HG02973 (cell line): ENCODE measurements at regions not wholly inside any gene's neighbourhood (a gene's known extent, or its start where the extent isn't known, plus 50 kb on each side); places are given as distances from the start of the nearest gene placed in this dataset.

ENCODE experiments used
- ATAC-seq: cut with Tn5 transposase; IDR thresholded peaks from one replicate; pipeline ENCODE4 v1.9.1; 2021; ENCODE audit warnings: moderate library complexity; ENCODE audit not compliant: unreplicated experiment

GRCh38 chr12:84607170-84607819, 305.3 kb downstream of the SLC6A15 start:
- no peak for ATAC-seq

DNA sequence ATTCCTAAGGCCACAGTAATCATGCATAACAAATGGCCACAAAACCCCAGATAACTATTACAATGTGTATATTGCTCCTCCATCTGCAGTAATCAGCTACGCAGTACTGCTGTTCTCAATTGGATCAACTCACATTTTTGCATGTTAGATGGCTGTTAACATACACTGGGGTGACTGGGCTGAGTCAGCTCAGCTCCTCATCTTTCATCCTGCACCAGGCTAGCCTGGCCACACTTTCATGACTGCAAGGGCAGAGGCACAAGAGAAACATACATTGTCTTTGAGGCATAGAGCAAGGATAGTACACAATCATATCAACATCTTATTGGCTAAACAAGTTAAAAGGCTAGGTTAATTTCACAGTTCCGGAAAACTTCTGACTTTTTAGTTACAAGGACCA, 306.6 kb downstream of the SLC6A15 start:
- ATAC-seq: no peak

DNA sequence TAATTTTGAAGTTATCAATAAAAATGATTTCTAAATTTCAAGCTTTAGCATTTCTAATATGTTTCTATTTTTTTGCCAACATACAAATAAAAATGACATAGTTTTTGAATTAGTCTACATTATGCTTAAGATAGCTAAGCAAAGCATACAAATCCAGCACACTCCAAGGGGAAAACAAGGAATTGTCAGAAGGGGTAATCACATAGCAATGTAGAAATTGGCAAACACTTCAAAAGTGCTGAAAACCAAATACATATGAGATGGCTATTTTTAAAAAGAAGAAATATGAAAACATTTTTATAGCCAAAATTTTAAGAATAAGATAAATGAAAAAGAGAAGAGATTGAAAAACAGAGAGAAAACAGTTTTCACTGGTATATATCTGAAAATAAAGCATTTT, 308.0 kb downstream of the SLC6A15 start:
- ATAC-seq: no peak

- ATAC-seq: no peak
Measured at GRCh38 chr12:84603484-84604248, 308.9 kb downstream of the SLC6A15 start.

DNA sequence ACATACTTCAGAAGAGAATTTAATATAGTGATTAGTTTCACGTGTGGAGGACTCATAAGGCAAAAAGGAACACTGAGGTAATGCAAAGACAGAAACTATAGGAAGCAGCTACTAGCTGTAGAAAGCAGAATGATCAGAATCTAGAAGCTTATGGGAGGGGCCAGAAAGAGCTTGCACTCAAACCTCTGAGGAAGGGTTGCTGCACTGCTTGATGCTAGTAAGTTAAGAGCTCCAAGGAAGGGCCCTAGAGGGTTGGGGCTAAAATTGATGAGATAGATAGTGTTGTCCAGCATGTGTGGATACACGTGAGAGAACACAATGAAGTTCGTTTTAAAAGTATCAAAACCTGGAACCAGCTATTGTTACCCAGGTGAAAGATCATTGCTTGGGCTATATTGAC, 311.1 kb downstream of the SLC6A15 start:
- no peak for ATAC-seq

GRCh38 chr12:84599539-84599938, 313.1 kb downstream of the SLC6A15 start:
- no peak for ATAC-seq

- no peak for ATAC-seq
Measured at GRCh38 chr12:84596266-84596665, 316.3 kb downstream of the SLC6A15 start.

- ATAC-seq: no peak
Measured at GRCh38 chr12:84594157-84594556, 318.4 kb downstream of the SLC6A15 start.

- no peak for ATAC-seq
Measured at GRCh38 chr12:84585776-84586395, 326.7 kb downstream of the SLC6A15 start.

DNA sequence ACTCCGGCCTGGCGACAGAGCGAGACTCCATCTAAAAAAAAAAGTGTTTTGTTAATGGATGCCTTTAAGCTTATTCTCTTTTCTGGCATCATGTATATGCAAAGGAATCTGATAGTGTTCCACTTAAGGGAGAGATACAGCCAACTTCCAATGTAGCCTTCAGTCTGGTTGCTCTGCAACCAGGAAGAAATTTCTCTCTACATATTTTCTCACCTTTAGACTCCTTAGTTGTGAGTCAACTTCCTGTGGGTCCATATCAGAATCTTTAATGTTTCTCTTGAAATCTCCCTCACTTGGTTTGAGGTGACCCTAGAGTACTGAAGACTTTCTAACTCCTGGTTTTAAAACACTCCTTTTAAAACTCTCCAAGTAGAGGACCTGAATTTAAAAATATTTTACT, 340.4 kb downstream of the SLC6A15 start:
- ATAC-seq: no peak

- ATAC-seq: no peak
Measured at GRCh38 chr12:84562331-84562730, 350.3 kb downstream of the SLC6A15 start.

DNA sequence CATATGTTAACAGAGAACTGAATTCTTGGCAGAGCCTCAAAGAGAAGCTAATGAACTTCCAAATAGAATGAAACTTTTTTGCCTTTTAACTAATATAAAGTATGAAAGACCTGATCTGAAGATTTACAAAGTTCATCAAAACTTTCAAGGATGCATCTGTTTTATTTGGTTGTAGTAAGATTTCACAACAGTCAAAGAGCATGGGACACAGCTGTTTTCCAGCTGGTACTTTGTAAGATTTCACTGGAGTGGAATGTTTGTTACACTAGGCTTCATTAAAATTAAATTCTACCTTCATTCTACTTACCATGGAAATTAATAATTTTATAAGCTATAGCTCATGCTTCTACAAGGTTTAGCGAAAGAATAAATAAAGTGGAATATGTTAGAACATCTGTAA, 351.2 kb downstream of the SLC6A15 start:
- no peak for ATAC-seq

- ATAC-seq: no peak
Measured at GRCh38 chr12:84554199-84554723, 358.3 kb downstream of the SLC6A15 start.

GRCh38 chr12:84553331-84554117, 359.1 kb downstream of the SLC6A15 start:
- ATAC-seq: no peak

GRCh38 chr12:84551373-84551772, 361.2 kb downstream of the SLC6A15 start:
- ATAC-seq: no peak

DNA sequence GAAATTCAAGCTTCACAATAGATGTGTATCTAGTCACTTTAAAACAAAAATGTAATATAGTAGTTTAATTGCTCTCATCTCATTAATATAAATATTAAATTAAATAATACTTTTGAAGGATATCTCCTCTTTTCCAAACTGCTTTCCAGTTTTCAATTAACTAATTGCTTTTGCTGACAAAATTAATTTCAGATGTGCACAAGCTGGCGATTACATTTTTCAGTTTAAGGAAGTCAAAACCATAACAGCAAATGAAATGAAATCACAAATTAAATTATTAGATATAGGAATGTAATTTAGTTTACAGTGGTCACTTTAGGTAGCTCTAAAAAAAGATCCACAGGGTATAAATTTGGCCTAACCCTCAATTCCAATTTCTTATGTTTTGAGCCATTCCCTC, 362.1 kb downstream of the SLC6A15 start:
- ATAC-seq: no peak

DNA sequence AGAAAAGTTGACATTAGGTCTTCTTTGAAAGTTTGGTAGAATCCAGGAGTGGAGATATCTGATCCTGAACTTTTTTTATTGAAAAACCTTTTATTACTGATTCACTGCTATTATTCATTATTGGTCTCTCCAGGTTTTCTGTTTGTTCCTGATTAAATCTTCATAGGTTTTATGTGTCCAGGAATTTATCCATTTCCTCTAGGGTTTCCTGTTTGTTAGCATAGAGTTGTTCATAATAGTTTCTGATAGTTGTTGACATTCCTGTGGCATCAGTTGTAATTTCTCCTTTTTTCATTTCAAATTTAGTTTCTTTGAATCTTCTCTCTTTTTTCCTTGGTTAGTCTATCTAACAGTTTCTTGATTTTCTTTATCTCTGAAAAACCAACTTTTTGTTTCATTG, 370.3 kb downstream of the SLC6A15 start:
- no peak for ATAC-seq

- ATAC-seq: no peak
Measured at GRCh38 chr12:84537666-84538065, 374.9 kb downstream of the SLC6A15 start.

- no peak for ATAC-seq
Measured at GRCh38 chr12:84512751-84513150, 399.8 kb downstream of the SLC6A15 start.

- ATAC-seq: peak; percentile 1
Measured at GRCh38 chr12:84508851-84509260, 403.7 kb downstream of the SLC6A15 start.
